Left colon (tissue), 2 donors: ENCODE measurements at regions not wholly inside any gene's neighbourhood (a gene's known extent, or its start where the extent isn't known, plus 50 kb on each side); places are given as distances from the start of the nearest gene placed in this dataset.

Experiments used
- ATAC-seq: fragments of 200-7000 bp; cut with Tn5 transposase; one replicate; pipeline ENCODE4 v1.9.1; 2020; ENCODE audit warnings: mild to moderate bottlenecking, moderate library complexity
- DNase-seq, 2 donors: peaks; one replicate each; pipeline ENCODE4 v3.0.0-alpha.2; 2020
- intact Hi-C, 2 donors: fragments of 100-400 bp; cut with DNase I in 1 of 2; cut with micrococcal nuclease in 1 of 2; formaldehyde crosslinking; loops; one replicate each; pipeline versions ENCODE4 v1.11.2 to v1.14.0; 2022; cut with DNase I, micrococcal nuclease
- donor health status: DM: no; HTN: no; CAD: no.
- donor health status: DM: yes; HTN: yes; CAD: no.

- ATAC-seq, result peak; percentile 25
- intact Hi-C loops, result no loop called here
- peak in 1 of 2 donors; percentile 27 for DNase-seq
Observed at GRCh38 chr2:199659207-199659606, 191.8 kb downstream of the FTCDNL1 start.

- no peak for ATAC-seq
- intact Hi-C loops, result no loop called here
- DNase-seq, result no peak
Observed at GRCh38 chr2:199646439-199646838, 188.7 kb upstream of the SATB2 start.

GRCh38 chr2:199631129-199631528, 173.4 kb upstream of the SATB2 start:
- intact Hi-C loops, result no loop called here
- DNase-seq (no peak), ATAC-seq (no peak)

- DNase-seq (no peak), ATAC-seq (no peak)
- intact Hi-C loops, result no loop called here
Observed at GRCh38 chr2:199629301-199629700, 171.6 kb upstream of the SATB2 start.

- DNase-seq (no peak), ATAC-seq (no peak)
- intact Hi-C loops, result no loop called here
Observed at GRCh38 chr2:199627417-199627816, 169.7 kb upstream of the SATB2 start.

GRCh38 chr2:199624958-199625357, 167.2 kb upstream of the SATB2 start:
- DNase-seq (no peak), ATAC-seq (no peak)
- intact Hi-C loops, result no loop called here

- ATAC-seq (no peak), DNase-seq (no peak)
- intact Hi-C loops, result no loop called here
Observed at GRCh38 chr2:199612509-199613130, 154.9 kb upstream of the SATB2 start.

GRCh38 chr2:199607914-199608313, 150.2 kb upstream of the SATB2 start:
- ATAC-seq, result no peak
- intact Hi-C loops, result no loop called here

GRCh38 chr2:199606193-199606780, 148.5 kb upstream of the SATB2 start:
- intact Hi-C loops, result no loop called here
- DNase-seq (no peak), ATAC-seq (no peak)

More at GRCh38 chr2:199607914-199608313, 150.2 kb upstream of the SATB2 start:
- DNase-seq, result no peak

GRCh38 chr2:199603721-199604291, 146.1 kb upstream of the SATB2 start:
- DNase-seq, result no peak
- intact Hi-C loops, result no loop called here
- no peak for ATAC-seq

- intact Hi-C loops, result no loop called here
- ATAC-seq, result no peak
- DNase-seq, result no peak
Observed at GRCh38 chr2:199602896-199603717, 145.4 kb upstream of the SATB2 start.

GRCh38 chr2:199602271-199602895, 144.6 kb upstream of the SATB2 start:
- ATAC-seq (peak; percentile 83), DNase-seq (peak in 1 of 2 donors; percentile 5)
- intact Hi-C loops, result no loop called here

- intact Hi-C loops, result no loop called here
- ATAC-seq (peak; percentile 72), DNase-seq (peak in 1 of 2 donors; percentile 16)
Observed at GRCh38 chr2:199596549-199596948, 138.8 kb upstream of the SATB2 start.

- intact Hi-C loops, result no loop called here
- no peak for DNase-seq
- no peak for ATAC-seq
Observed at GRCh38 chr2:199594443-199594842, 136.7 kb upstream of the SATB2 start.

GRCh38 chr2:199591826-199592225, 134.1 kb upstream of the SATB2 start:
- intact Hi-C loops, result no loop called here
- DNase-seq (no peak), ATAC-seq (peak; percentile 71)

- ATAC-seq (peak; percentile 53), DNase-seq (no peak)
- intact Hi-C loops, result no loop called here
Observed at GRCh38 chr2:199590321-199591203, 132.8 kb upstream of the SATB2 start.

GRCh38 chr2:199589306-199589705, 131.6 kb upstream of the SATB2 start:
- no peak for ATAC-seq
- intact Hi-C loops, result no loop called here

GRCh38 chr2:199588054-199588453, 130.3 kb upstream of the SATB2 start:
- peak; percentile 27 for ATAC-seq
- no peak for DNase-seq
- intact Hi-C loops, result no loop called here

More at GRCh38 chr2:199589306-199589705, 131.6 kb upstream of the SATB2 start:
- no peak for DNase-seq
